ENCODE measurements at regions not wholly inside any gene's neighbourhood (a gene's known extent, or its start where the extent isn't known, plus 50 kb on each side); places are given as distances from the start of the nearest gene placed in this dataset.

DNA sequence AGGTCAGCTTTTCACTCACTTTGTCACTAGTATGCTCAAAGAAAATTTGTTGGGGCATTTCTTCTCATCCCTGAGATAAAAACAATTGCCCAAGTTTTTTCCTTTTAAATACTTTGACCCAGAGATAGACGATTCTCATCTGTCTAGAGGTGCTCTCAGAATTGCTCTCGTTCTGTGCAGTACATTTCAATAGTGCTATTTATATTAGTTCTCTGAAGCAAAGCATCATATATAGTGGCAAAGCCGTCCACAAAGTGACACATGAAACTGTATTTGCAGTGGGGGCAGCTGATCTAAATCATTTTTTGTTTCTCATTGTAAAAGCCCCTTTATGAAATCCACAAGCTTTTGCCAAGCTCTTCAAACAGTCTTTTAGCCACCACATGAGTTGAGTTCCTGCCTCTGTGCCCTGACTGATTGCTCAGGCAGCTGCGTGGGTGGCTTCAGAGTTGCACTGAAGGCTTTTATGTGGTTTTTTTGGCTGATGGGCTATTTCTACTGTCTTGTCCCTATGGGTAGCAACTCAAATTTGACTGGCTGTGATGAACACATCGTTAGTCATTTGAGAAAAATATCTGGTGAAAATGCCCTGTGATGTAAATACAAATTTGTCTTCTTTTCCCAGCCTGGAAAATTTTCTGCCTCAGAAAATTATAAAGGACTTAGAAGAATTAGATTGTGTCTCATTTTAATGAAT is 119.1 kb upstream of the OTUD4 start:
- peak; percentile 64 for DNase-seq (ENCODE audit: low read depth, low spot score)
- no peak overlapping the region for H3K4me3 ChIP-seq (ENCODE audit: low read depth, low read length)
- CTCF ChIA-PET: no interaction called here
- POLR2A ChIA-PET: interaction anchor here (0.7 to 0.9 kb wide), 2 partner anchors 10 to 17 kb away, joined by 3 read pairs; no protein-coding TSS in a partner anchor
- TF ChIP-seq, protein P1, sequence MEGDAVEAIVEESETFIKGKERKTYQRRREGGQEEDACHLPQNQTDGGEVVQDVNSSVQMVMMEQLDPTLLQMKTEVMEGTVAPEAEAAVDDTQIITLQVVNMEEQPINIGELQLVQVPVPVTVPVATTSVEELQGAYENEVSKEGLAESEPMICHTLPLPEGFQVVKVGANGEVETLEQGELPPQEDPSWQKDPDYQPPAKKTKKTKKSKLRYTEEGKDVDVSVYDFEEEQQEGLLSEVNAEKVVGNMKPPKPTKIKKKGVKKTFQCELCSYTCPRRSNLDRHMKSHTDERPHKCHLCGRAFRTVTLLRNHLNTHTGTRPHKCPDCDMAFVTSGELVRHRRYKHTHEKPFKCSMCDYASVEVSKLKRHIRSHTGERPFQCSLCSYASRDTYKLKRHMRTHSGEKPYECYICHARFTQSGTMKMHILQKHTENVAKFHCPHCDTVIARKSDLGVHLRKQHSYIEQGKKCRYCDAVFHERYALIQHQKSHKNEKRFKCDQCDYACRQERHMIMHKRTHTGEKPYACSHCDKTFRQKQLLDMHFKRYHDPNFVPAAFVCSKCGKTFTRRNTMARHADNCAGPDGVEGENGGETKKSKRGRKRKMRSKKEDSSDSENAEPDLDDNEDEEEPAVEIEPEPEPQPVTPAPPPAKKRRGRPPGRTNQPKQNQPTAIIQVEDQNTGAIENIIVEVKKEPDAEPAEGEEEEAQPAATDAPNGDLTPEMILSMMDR (IDR thresholded peaks at IDR 0.05; ENCODE audit: insufficient read depth, low read length, missing control alignments): no peak

DNA sequence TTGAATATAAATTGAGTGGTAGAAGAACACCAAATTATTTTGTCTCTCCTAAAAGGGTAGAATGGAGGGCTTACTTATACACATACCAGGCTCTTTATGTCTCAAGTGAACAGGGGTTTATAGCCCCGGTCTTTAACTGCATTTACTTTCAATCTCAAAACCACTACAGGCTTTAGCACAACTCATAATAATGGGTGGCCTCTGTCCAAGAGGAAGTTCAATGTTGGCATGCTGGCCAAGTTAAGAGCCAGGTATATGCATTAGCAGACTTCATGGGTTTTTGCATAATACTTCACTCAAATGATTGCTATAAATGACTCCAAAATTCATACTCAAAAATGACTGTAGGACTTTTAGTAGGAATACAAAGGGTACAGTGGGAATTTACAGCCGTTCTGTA is 118.5 kb upstream of the OTUD4 start:
- H3K4me3 ChIP-seq (ENCODE audit: low read depth, low read length): no peak overlapping the region
- ChIA-PET CTCF (no interaction called here), POLR2A (no interaction called here)
- TF ChIP-seq, protein P1 (IDR thresholded peaks at IDR 0.05; ENCODE audit: insufficient read depth, low read length, missing control alignments): no peak
- DNase-seq (ENCODE audit: low read depth, low spot score): no peak

DNA sequence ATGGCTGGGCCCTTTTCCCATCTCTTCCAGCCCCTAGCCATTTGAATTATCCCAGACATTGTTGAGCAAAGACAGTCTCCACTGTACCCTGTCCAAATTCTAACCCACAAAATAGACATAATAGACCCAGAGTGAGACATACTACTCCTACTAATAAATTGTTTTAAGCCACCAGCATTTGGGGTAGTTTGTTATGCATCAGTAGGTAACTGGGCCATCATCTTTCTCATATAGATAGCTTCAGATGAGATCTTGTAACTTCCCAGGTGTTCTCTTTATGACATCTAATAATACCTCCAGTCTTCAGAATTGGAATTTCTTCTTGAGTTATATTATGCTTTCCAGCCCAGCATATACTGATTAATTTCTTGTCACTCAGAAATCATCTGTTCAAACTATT is 117.2 kb upstream of the OTUD4 start:
- TF ChIP-seq, protein P1 (IDR thresholded peaks at IDR 0.05; ENCODE audit: insufficient read depth, low read length, missing control alignments): no peak
- ChIA-PET POLR2A (no interaction called here), CTCF (no interaction called here)
- no peak overlapping the region for H3K4me3 ChIP-seq (ENCODE audit: low read depth, low read length)
- DNase-seq (ENCODE audit: low read depth, low spot score): no peak

DNA sequence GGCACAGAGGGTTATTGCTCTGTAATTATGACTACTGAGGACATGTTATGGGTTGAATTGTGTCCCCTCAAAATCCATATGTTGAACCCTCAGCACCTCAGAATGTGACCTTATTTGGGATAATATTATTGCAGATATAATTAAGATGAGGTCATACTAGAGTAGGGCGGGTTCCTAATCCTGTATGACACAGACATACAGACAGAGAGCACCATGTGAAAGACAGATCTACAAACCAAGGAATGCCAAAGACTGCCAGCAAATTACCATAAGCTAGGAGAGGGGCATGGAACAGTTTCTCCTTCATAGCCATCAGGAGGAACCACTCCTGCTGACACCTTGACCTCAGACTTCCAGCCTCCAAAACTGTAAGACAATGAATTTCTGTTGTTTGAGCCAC is 115.2 kb upstream of the OTUD4 start:
- ChIA-PET CTCF (interaction anchor here (1.0 kb wide), 1 partner anchor 11 kb away, joined by 3 read pairs; no protein-coding TSS in a partner anchor), POLR2A (no interaction called here)
- DNase-seq (ENCODE audit: low read depth, low spot score): no peak

DNA sequence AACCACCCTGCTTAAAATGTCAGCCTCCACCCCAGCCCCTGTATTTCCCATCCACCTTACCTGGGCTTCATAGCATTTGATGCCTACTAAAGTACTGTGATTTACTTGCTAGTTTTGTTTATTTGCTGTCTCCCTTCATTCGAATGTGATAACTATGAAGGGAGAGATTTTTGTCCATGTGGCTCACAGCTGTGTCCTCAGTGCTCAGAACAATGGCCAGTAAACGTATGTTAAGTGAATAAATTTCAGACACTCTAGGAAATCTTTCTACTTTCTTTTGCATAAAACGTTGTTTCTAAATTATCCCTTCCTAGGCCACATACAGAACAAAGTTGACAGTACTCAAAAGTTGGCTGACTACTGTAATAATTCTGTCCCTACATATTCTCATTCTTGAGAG is 114.7 kb upstream of the OTUD4 start:
- ChIA-PET POLR2A (no interaction called here), CTCF (interaction anchor here (1.0 kb wide), 1 partner anchor 11 kb away, joined by 3 read pairs; no protein-coding TSS in a partner anchor)
- no peak overlapping the region for H3K4me3 ChIP-seq (ENCODE audit: low read depth, low read length)
- DNase-seq (ENCODE audit: low read depth, low spot score): no peak
- TF ChIP-seq, protein P1 (IDR thresholded peaks at IDR 0.05; ENCODE audit: insufficient read depth, low read length, missing control alignments): no peak

More for the DNA sequence above, 115.2 kb upstream of the OTUD4 start:
- H3K4me3 ChIP-seq (ENCODE audit: low read depth, low read length): no peak overlapping the region
- TF ChIP-seq, protein P1 (IDR thresholded peaks at IDR 0.05; ENCODE audit: insufficient read depth, low read length, missing control alignments): no peak

DNA sequence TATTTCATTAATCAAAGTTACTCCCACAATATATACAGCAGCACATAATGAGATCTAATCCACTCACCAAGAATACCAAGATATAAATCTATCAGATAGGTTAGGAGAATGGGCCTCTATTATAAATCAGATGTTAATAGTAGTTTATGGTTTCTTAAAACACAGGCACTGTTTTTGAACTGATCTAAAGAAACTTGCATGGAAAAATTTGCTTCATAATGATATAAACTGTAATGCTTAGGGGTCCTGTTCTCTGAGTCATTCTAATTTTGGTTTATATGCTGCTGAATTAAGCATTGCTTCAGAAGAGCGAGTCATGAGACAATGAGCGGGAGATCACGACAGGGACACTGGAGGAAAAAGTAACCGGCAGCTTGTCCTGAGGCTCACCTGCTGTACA is 113.3 kb upstream of the OTUD4 start:
- no peak for DNase-seq (ENCODE audit: low read depth, low spot score)
- CTCF ChIA-PET: no interaction called here
- POLR2A ChIA-PET: no interaction called here
- no peak overlapping the region for H3K4me3 ChIP-seq (ENCODE audit: low read depth, low read length)
- TF ChIP-seq, protein P1 (IDR thresholded peaks at IDR 0.05; ENCODE audit: insufficient read depth, low read length, missing control alignments): no peak
